HCT116 (cell line): ENCODE measurements at regions not wholly inside any gene's neighbourhood (a gene's known extent, or its start where the extent isn't known, plus 50 kb on each side); places are given as distances from the start of the nearest gene placed in this dataset.

Experiments used
- ATAC-seq: fragments of 200-7000 bp; cut with Tn5 transposase; 2 replicates; pipeline ENCODE4 v1.9.1; 2020; ENCODE audit warnings: mild to moderate bottlenecking, moderate library complexity
- BruUV-seq: library from RNA; stranded (reverse); fragments of 400-500 nt; replicated peaks from 2 replicates; lab custom pipeline; 2021; lab: Mats Ljungman, UMichigan
- CTCF ChIA-PET: fragments of 300-600 bp; sonication (Branson Sonifier 250); formaldehyde crosslinking; loops from one replicate; lab custom pipeline; 2021; ENCODE audit warnings: antibody characterized with exemption; lab: Charles Lee
- POLR2A ChIA-PET: fragments of 300-600, 350-600 bp; sonication (Branson Sonifier 250); formaldehyde crosslinking; loops from one replicate; lab custom pipeline; 2021; ENCODE audit warnings: antibody characterized with exemption; lab: Charles Lee
- RAD21 ChIA-PET, 2 experiments: fragments of 300-600 bp; sonication (Branson Sonifier 250); formaldehyde crosslinking; loops; one replicate each; lab custom pipeline; 2023; ENCODE audit warnings: low total read pairs in 2 of 2; ENCODE audit not compliant: uncharacterized antibody in 2 of 2, unreplicated experiment in 2 of 2, low non-redundant PET in 1 of 2; lab: Charles Lee
- DNase-seq: peaks from one replicate; pipeline ENCODE4 v3.0.0-alpha.2; 2010; ENCODE audit warnings: low read depth, low spot score
- H2AFZ ChIP-seq: fragments of 200-600 bp; shearing (Covaris generic), sonication (generic); 2 replicates; pipeline ENCODE4 v1.6.1; 2017; ENCODE audit warnings: low read depth, mixed run types, mixed read lengths, antibody characterized with exemption, low read length; ENCODE audit not compliant: poor library complexity, severe bottlenecking
- H3K27ac ChIP-seq: 2 replicates; pipeline ENCODE4 v1.5.1; 2012; ENCODE audit warnings: low read depth, low read length
- H3K27me3 ChIP-seq: fragments of 200-600 bp; sonication (generic); 2 replicates; pipeline ENCODE4 v1.6.1; 2016; ENCODE audit warnings: mixed run types, low read length, mixed read lengths; ENCODE audit not compliant: insufficient read depth
- H3K36me3 ChIP-seq, 2 experiments: fragments of 200-500 bp in 1 of 2; fragments of 200-600 bp in 1 of 2; sonication (Bioruptor generic) in 1 of 2; sonication (generic) in 1 of 2; 2 replicates each; pipeline versions ENCODE4 v1.5.1 to v1.6.1; 2014 to 2016; ENCODE audit warnings: low read length in 2 of 2, inconsistent platforms in 1 of 2, mixed read lengths in 1 of 2, mixed run types in 1 of 2; ENCODE audit not compliant: insufficient read depth in 2 of 2, control insufficient read depth in 1 of 2
- H3K4me1 ChIP-seq, 2 experiments: fragments of 200-600 bp in 1 of 2; sonication (generic) in 1 of 2; 2 replicates each; pipeline versions ENCODE4 v1.5.1 to v1.6.1; 2012 to 2017; ENCODE audit warnings: low read length in 2 of 2, inconsistent platforms in 1 of 2, mild to moderate bottlenecking in 1 of 2, mixed read lengths in 1 of 2, mixed run types in 1 of 2, moderate library complexity in 1 of 2; ENCODE audit not compliant: insufficient read depth in 2 of 2, control insufficient read depth in 1 of 2
- H3K4me2 ChIP-seq: fragments of 200-600 bp; sonication (generic); 2 replicates; pipeline ENCODE4 v1.6.1; 2017; ENCODE audit warnings: mixed run types, low read length, mixed read lengths
- H3K4me3 ChIP-seq, 2 experiments: fragments of 200-600 bp in 1 of 2; sonication (generic) in 1 of 2; replicated peaks in 1 of 2; 2 replicates each; pipeline ENCODE4 v1.5.1; 2011 to 2016; ENCODE audit warnings: low read length in 2 of 2, control low read depth in 1 of 2, low read depth in 1 of 2, mild to moderate bottlenecking in 1 of 2, mixed read lengths in 1 of 2, mixed run types in 1 of 2
- H3K79me2 ChIP-seq: fragments of 200-600 bp; sonication (generic); 2 replicates; pipeline ENCODE4 v1.6.1; 2017; ENCODE audit warnings: mild to moderate bottlenecking, mixed run types, low read length, moderate library complexity, mixed read lengths; ENCODE audit not compliant: insufficient read depth
- H3K9ac ChIP-seq: fragments of 200-600 bp; sonication (generic); 2 replicates; pipeline ENCODE4 v1.6.1; 2016; ENCODE audit warnings: low read length, mixed read lengths
- H3K9me2 ChIP-seq: fragments of 200-600 bp; sonication (generic), shearing (Covaris generic); 2 replicates; pipeline ENCODE4 v1.6.1; 2017; ENCODE audit warnings: mixed run types, mild to moderate bottlenecking, moderate library complexity; ENCODE audit not compliant: insufficient read depth
- H3K9me3 ChIP-seq, 2 experiments: fragments of 200-500 bp in 1 of 2; fragments of 200-600 bp in 1 of 2; sonication (Bioruptor generic) in 1 of 2; sonication (generic) in 1 of 2; 2 replicates each; pipeline ENCODE4 v1.6.1; 2014 to 2017; ENCODE audit warnings: low read length in 2 of 2, mixed read lengths in 2 of 2, inconsistent platforms in 1 of 2, low read depth in 1 of 2, mild to moderate bottlenecking in 1 of 2, mixed run types in 1 of 2, moderate library complexity in 1 of 2; ENCODE audit not compliant: control insufficient read depth in 1 of 2, insufficient read depth in 1 of 2
- H4K20me1 ChIP-seq: fragments of 200-600 bp; sonication (generic), shearing (Covaris generic); 2 replicates; pipeline ENCODE4 v1.6.1; 2017; ENCODE audit warnings: mixed run types, mild to moderate bottlenecking, moderate library complexity; ENCODE audit not compliant: insufficient read depth
- CBX3 ChIP-seq: IDR thresholded peaks from 2 replicates; pipeline ENCODE4 v1.6.1; 2012; ENCODE audit warnings: low read depth
- CEBPB ChIP-seq: IDR thresholded peaks from 2 replicates; pipeline ENCODE4 v1.6.1; 2012; ENCODE audit warnings: low read depth
- EZH2phosphoT487 ChIP-seq: fragments of 200-600 bp; IDR thresholded peaks from 2 replicates; pipeline ENCODE4 v1.6.1; 2018; ENCODE audit warnings: antibody characterized with exemption, borderline replicate concordance
- POLR2A ChIP-seq: IDR thresholded peaks from 2 replicates; pipeline ENCODE4 v1.7.0; 2011; ENCODE audit warnings: borderline replicate concordance; ENCODE audit not compliant: insufficient read depth, insufficient read length; ENCODE audit errors: extremely low read depth
- SIN3A ChIP-seq: IDR thresholded peaks from 2 replicates; pipeline ENCODE4 v1.6.1; 2012; ENCODE audit warnings: low read depth
- TCF7L2 ChIP-seq: IDR thresholded peaks from 2 replicates; pipeline ENCODE4 v1.7.0; 2011; ENCODE audit warnings: borderline replicate concordance, inconsistent platforms; ENCODE audit not compliant: insufficient read depth, insufficient read length; ENCODE audit errors: extremely low read depth
- intact Hi-C: fragments of 100-400 bp; cut with micrococcal nuclease; formaldehyde crosslinking; loops from 2 replicates; pipeline ENCODE4 v1.10.0; 2022
- TF ChIP-seq, protein P1 (sequence below), 3 experiments: fragments of 200-600 bp in 1 of 3; sonication (generic) in 1 of 3; IDR thresholded peaks in 2 of 3; conservative IDR thresholded peaks in 1 of 3; 2 replicates each; pipeline ENCODE4 v1.5.1; 2012 to 2017; ENCODE audit warnings: low read depth in 2 of 3, low read length in 2 of 3, antibody characterized with exemption in 1 of 3, borderline replicate concordance in 1 of 3, control low read depth in 1 of 3, mild to moderate bottlenecking in 1 of 3, mixed read lengths in 1 of 3, mixed run types in 1 of 3, moderate library complexity in 1 of 3; ENCODE audit not compliant: insufficient read depth in 1 of 3
- TF ChIP-seq, protein P2 (sequence below): IDR thresholded peaks from 2 replicates; pipeline ENCODE4 v1.6.1; 2012; ENCODE audit warnings: low read depth
- TF ChIP-seq, protein P3 (sequence below): IDR thresholded peaks from 2 replicates; pipeline ENCODE4 v1.6.1; 2011; ENCODE audit warnings: mild to moderate bottlenecking, low read length, moderate library complexity; ENCODE audit not compliant: insufficient replicate concordance; ENCODE audit errors: extremely low read depth

DNA sequence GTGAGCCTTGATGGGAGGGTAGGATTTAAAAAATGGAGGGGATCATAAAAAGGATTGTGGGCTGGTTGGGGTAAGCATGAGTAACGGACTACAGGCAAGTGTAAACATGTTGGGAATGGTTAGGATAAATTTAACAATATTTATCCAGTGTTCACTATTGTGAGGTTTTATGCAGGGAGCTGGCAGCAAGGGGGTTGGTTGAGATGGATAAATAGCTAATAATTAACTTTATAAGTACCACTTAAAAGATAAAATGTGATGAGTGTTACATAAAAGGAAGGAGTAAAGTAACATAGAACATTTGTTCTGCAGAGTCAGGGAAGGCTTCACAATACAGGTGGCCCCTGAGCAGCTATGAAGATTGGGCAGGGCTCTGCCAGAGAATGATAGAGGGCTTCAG, 109.0 kb downstream of the NGF start:
- DNase-seq = no peak
- Histone ChIP-seq H3K79me2 (no peaks in the 10 kb centered on the region), H3K27ac (no peak overlapping the region), H3K9me2 (no peaks in the 10 kb centered on the region), H3K9me3 (no peaks in the 10 kb centered on the region), H3K4me3 (no peak overlapping the region), H3K4me1 (no peaks in the 10 kb centered on the region), H3K4me2 (no peak overlapping the region), H3K27me3 (no peaks in the 10 kb centered on the region), H3K36me3 (no peaks in the 10 kb centered on the region), H3K9ac (no peak overlapping the region), H4K20me1 (no peaks in the 10 kb centered on the region), H2AFZ (no peak overlapping the region)
- intact Hi-C loops = no loop called here
- ChIA-PET RAD21 (no interaction called here), CTCF (no interaction called here), POLR2A (no interaction called here)
- ATAC-seq = no peak
- no TSS peak for BruUV-seq
- TF ChIP-seq, protein P1, sequence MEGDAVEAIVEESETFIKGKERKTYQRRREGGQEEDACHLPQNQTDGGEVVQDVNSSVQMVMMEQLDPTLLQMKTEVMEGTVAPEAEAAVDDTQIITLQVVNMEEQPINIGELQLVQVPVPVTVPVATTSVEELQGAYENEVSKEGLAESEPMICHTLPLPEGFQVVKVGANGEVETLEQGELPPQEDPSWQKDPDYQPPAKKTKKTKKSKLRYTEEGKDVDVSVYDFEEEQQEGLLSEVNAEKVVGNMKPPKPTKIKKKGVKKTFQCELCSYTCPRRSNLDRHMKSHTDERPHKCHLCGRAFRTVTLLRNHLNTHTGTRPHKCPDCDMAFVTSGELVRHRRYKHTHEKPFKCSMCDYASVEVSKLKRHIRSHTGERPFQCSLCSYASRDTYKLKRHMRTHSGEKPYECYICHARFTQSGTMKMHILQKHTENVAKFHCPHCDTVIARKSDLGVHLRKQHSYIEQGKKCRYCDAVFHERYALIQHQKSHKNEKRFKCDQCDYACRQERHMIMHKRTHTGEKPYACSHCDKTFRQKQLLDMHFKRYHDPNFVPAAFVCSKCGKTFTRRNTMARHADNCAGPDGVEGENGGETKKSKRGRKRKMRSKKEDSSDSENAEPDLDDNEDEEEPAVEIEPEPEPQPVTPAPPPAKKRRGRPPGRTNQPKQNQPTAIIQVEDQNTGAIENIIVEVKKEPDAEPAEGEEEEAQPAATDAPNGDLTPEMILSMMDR (IDR thresholded peaks at IDR 0.05 in 2 of 3, conservative IDR thresholded peaks at IDR 0.05 in 1 of 3; ENCODE audit: borderline replicate concordance in 1 of 3, insufficient read depth in 1 of 3, low read depth in 2 of 3, low read length in 2 of 3) = no peak
- TF ChIP-seq SIN3A = no peak
- TF ChIP-seq, protein P2, sequence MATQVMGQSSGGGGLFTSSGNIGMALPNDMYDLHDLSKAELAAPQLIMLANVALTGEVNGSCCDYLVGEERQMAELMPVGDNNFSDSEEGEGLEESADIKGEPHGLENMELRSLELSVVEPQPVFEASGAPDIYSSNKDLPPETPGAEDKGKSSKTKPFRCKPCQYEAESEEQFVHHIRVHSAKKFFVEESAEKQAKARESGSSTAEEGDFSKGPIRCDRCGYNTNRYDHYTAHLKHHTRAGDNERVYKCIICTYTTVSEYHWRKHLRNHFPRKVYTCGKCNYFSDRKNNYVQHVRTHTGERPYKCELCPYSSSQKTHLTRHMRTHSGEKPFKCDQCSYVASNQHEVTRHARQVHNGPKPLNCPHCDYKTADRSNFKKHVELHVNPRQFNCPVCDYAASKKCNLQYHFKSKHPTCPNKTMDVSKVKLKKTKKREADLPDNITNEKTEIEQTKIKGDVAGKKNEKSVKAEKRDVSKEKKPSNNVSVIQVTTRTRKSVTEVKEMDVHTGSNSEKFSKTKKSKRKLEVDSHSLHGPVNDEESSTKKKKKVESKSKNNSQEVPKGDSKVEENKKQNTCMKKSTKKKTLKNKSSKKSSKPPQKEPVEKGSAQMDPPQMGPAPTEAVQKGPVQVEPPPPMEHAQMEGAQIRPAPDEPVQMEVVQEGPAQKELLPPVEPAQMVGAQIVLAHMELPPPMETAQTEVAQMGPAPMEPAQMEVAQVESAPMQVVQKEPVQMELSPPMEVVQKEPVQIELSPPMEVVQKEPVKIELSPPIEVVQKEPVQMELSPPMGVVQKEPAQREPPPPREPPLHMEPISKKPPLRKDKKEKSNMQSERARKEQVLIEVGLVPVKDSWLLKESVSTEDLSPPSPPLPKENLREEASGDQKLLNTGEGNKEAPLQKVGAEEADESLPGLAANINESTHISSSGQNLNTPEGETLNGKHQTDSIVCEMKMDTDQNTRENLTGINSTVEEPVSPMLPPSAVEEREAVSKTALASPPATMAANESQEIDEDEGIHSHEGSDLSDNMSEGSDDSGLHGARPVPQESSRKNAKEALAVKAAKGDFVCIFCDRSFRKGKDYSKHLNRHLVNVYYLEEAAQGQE = no peak
- TF ChIP-seq CEBPB = no peak
- no peak for TF ChIP-seq POLR2A
- TF ChIP-seq EZH2phosphoT487 = no peak
- TF ChIP-seq CBX3 = no peak
- TF ChIP-seq TCF7L2 = no peak
- TF ChIP-seq, protein P3, sequence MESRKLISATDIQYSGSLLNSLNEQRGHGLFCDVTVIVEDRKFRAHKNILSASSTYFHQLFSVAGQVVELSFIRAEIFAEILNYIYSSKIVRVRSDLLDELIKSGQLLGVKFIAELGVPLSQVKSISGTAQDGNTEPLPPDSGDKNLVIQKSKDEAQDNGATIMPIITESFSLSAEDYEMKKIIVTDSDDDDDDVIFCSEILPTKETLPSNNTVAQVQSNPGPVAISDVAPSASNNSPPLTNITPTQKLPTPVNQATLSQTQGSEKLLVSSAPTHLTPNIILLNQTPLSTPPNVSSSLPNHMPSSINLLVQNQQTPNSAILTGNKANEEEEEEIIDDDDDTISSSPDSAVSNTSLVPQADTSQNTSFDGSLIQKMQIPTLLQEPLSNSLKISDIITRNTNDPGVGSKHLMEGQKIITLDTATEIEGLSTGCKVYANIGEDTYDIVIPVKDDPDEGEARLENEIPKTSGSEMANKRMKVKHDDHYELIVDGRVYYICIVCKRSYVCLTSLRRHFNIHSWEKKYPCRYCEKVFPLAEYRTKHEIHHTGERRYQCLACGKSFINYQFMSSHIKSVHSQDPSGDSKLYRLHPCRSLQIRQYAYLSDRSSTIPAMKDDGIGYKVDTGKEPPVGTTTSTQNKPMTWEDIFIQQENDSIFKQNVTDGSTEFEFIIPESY = no peak
